T-helper 2 cell treated with Interferon-gamma antibody and Interleukin-4, amounts not matched to agents 100 ng/mL and 5 ng/mL, for 36 hours (primary cell): ENCODE measurements at regions not wholly inside any gene's neighbourhood (a gene's known extent, or its start where the extent isn't known, plus 50 kb on each side); places are given as distances from the start of the nearest gene placed in this dataset.

Source experiments
- intact Hi-C: fragments of 100-400 bp; cut with micrococcal nuclease; formaldehyde crosslinking; loops from one replicate; pipeline ENCODE4 v1.15.1; 2023

- intact Hi-C loops = loop anchor here (1.0 to 10.0 kb wide), 8 partner anchors 63 to 1342 kb away; no protein-coding TSS in a partner anchor
Measured at GRCh38 chr2:8544786-8545694, 136.8 kb upstream of the ID2 start.

GRCh38 chr2:8545695-8546611, 135.9 kb upstream of the ID2 start:
- intact Hi-C loops = loop anchor here (1.0 to 10.0 kb wide), 6 partner anchors 62 to 1343 kb away; no protein-coding TSS in a partner anchor

GRCh38 chr2:8546612-8547283, 135.1 kb upstream of the ID2 start:
- intact Hi-C loops = loop anchor here (10.0 kb wide), 1 partner anchor 312 kb away; no protein-coding TSS in a partner anchor

- intact Hi-C loops = loop anchor here (10.0 kb wide), 1 partner anchor 313 kb away; no protein-coding TSS in a partner anchor
Measured at GRCh38 chr2:8547284-8548064, 134.4 kb upstream of the ID2 start.

- intact Hi-C loops = loop anchor here (10.0 kb wide), 1 partner anchor 313 kb away; no protein-coding TSS in a partner anchor
Measured at GRCh38 chr2:8548065-8548618, 133.7 kb upstream of the ID2 start.

- intact Hi-C loops = loop anchor here (10.0 kb wide), 1 partner anchor 314 kb away; no protein-coding TSS in a partner anchor
Measured at GRCh38 chr2:8548619-8549150, 133.2 kb upstream of the ID2 start.

GRCh38 chr2:8549273-8549922, 132.5 kb upstream of the ID2 start:
- intact Hi-C loops = loop anchor here (10.0 kb wide), 1 partner anchor 315 kb away; no protein-coding TSS in a partner anchor

- intact Hi-C loops = loop anchor here (10.0 kb wide), 1 partner anchor 315 kb away; no protein-coding TSS in a partner anchor
Measured at GRCh38 chr2:8549942-8550341, 131.9 kb upstream of the ID2 start.

- intact Hi-C loops = no loop called here
Measured at GRCh38 chr2:8550481-8550880, 131.4 kb upstream of the ID2 start.

- intact Hi-C loops = no loop called here
Measured at GRCh38 chr2:8550937-8551621, 130.8 kb upstream of the ID2 start.

- intact Hi-C loops = no loop called here
Measured at GRCh38 chr2:8551622-8552074, 130.2 kb upstream of the ID2 start.

- intact Hi-C loops = no loop called here
Measured at GRCh38 chr2:8552293-8552801, 129.5 kb upstream of the ID2 start.

GRCh38 chr2:8553643-8554042, 128.2 kb upstream of the ID2 start:
- intact Hi-C loops = no loop called here

- intact Hi-C loops = no loop called here
Measured at GRCh38 chr2:8554296-8554806, 127.5 kb upstream of the ID2 start.

- intact Hi-C loops = no loop called here
Measured at GRCh38 chr2:8555543-8555942, 126.3 kb upstream of the ID2 start.

GRCh38 chr2:8558096-8558495, 123.8 kb upstream of the ID2 start:
- intact Hi-C loops = no loop called here

GRCh38 chr2:8558956-8559355, 122.9 kb upstream of the ID2 start:
- intact Hi-C loops = no loop called here

- intact Hi-C loops = no loop called here
Measured at GRCh38 chr2:8559805-8560204, 122.1 kb upstream of the ID2 start.
